H54 (cell line): ENCODE measurements at regions not wholly inside any gene's neighbourhood (a gene's known extent, or its start where the extent isn't known, plus 50 kb on each side); places are given as distances from the start of the nearest gene placed in this dataset.

Experiments used
- DNase-seq: peaks from one replicate; pipeline ENCODE4 v3.0.0; 2011; ENCODE audit warnings: low spot score, mixed read lengths; ENCODE audit not compliant: insufficient read length
- FAIRE-seq: peaks from 3 replicates; lab custom pipeline; 2011; peaks lifted over from hg19 to GRCh38; lab: Jason Lieb, UNC
- POLR2A ChIP-seq: IDR thresholded peaks from 2 replicates; pipeline ENCODE4 v1.6.1; 2011; ENCODE audit warnings: low read depth, mild to moderate bottlenecking, low read length

GRCh38 chr16:62390214-62390613, 354.0 kb upstream of the CDH8 start:
- no peak for DNase-seq
- TF ChIP-seq POLR2A = no peak
- no peak for FAIRE-seq

GRCh38 chr16:62386411-62386810, 350.2 kb upstream of the CDH8 start:
- no peak for DNase-seq
- no peak for TF ChIP-seq POLR2A
- no peak for FAIRE-seq

GRCh38 chr16:62383941-62384340, 347.7 kb upstream of the CDH8 start:
- TF ChIP-seq POLR2A = no peak
- DNase-seq (no peak), FAIRE-seq (no peak)

GRCh38 chr16:62370445-62370844, 334.2 kb upstream of the CDH8 start:
- FAIRE-seq (no peak), DNase-seq (no peak)
- no peak for TF ChIP-seq POLR2A

GRCh38 chr16:62363501-62363900, 327.3 kb upstream of the CDH8 start:
- TF ChIP-seq POLR2A = no peak
- FAIRE-seq (no peak), DNase-seq (no peak)

- DNase-seq (no peak), FAIRE-seq (no peak)
- TF ChIP-seq POLR2A = no peak
Measured at GRCh38 chr16:62353355-62353754, 317.1 kb upstream of the CDH8 start.

- TF ChIP-seq POLR2A = no peak
- DNase-seq = no peak
- no peak for FAIRE-seq
Measured at GRCh38 chr16:62342216-62342615, 306.0 kb upstream of the CDH8 start.

- no peak for TF ChIP-seq POLR2A
- DNase-seq (no peak), FAIRE-seq (no peak)
Measured at GRCh38 chr16:62335356-62335755, 299.1 kb upstream of the CDH8 start.

- DNase-seq (no peak), FAIRE-seq (no peak)
- no peak for TF ChIP-seq POLR2A
Measured at GRCh38 chr16:62321606-62322005, 285.4 kb upstream of the CDH8 start.

GRCh38 chr16:62298600-62298999, 262.4 kb upstream of the CDH8 start:
- DNase-seq = no peak
- TF ChIP-seq POLR2A = no peak

GRCh38 chr16:62294213-62294972, 258.2 kb upstream of the CDH8 start:
- FAIRE-seq = no peak
- no peak for DNase-seq
- TF ChIP-seq POLR2A = no peak

More at GRCh38 chr16:62298600-62298999, 262.4 kb upstream of the CDH8 start:
- FAIRE-seq = no peak

GRCh38 chr16:62288990-62289629, 252.9 kb upstream of the CDH8 start:
- no peak for FAIRE-seq
- no peak for DNase-seq
- no peak for TF ChIP-seq POLR2A

- FAIRE-seq = no peak
- no peak for DNase-seq
- no peak for TF ChIP-seq POLR2A
Measured at GRCh38 chr16:62280506-62280905, 244.3 kb upstream of the CDH8 start.

GRCh38 chr16:62277942-62278341, 241.7 kb upstream of the CDH8 start:
- FAIRE-seq = no peak
- no peak for DNase-seq
- TF ChIP-seq POLR2A = no peak

- no peak for TF ChIP-seq POLR2A
- FAIRE-seq = no peak
Measured at GRCh38 chr16:62276637-62277036, 240.4 kb upstream of the CDH8 start.

More at GRCh38 chr16:62276637-62277036, 240.4 kb upstream of the CDH8 start:
- DNase-seq = no peak
